Fibroblast of villous mesenchyme (primary cell): ENCODE measurements at regions not wholly inside any gene's neighbourhood (a gene's known extent, or its start where the extent isn't known, plus 50 kb on each side); places are given as distances from the start of the nearest gene placed in this dataset.
"Not testable (repeated sequence)": the region's sequence is repeated elsewhere in the genome, so short reads cannot be mapped to it uniquely, and the experiment has no call there.

Experiments
- DNase-seq: peaks from one replicate; pipeline ENCODE4 v3.0.0-alpha.2; 2010; ENCODE audit warnings: low read depth
- H3K4me3 ChIP-seq: 2 replicates; pipeline ENCODE4 v1.5.1; 2011; ENCODE audit warnings: low read depth, mild to moderate bottlenecking, low read length
- TF ChIP-seq, protein P1 (sequence below): IDR thresholded peaks from 2 replicates; pipeline ENCODE4 v1.5.1; 2012; ENCODE audit warnings: low read depth, mild to moderate bottlenecking, low read length; ENCODE audit not compliant: insufficient read depth

DNA sequence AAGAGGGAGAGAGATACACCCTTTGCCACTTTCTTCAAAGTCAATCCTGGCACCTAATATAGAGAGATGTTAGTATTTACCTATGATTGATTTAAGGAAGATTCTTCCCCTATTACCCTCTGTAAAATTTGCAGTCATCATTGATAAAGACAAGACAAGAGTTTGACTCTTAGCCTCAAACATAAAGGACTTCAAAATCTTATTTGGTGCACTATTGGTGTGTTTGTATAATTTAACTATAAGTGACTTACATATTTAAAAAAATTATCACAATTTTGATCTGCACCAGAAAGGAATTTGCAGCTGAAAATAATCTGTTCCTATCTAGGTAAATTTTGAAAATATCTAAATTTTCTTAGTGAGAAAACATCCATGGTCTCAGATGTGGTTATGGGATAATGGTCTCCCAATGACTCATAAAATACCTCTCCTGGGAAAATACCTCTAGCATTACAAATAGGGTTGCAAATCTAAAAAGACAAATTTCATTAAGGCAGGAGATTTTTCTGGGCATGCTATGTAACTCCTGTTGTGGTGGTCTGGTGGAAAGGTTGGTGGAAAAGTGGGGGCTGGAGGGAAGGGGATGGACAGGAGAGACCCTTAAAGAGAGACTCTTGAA is 173.6 kb upstream of the MED14 start:
- peak; percentile 62 for DNase-seq
- H3K4me3 ChIP-seq: no peak overlapping the region
- TF ChIP-seq, protein P1, sequence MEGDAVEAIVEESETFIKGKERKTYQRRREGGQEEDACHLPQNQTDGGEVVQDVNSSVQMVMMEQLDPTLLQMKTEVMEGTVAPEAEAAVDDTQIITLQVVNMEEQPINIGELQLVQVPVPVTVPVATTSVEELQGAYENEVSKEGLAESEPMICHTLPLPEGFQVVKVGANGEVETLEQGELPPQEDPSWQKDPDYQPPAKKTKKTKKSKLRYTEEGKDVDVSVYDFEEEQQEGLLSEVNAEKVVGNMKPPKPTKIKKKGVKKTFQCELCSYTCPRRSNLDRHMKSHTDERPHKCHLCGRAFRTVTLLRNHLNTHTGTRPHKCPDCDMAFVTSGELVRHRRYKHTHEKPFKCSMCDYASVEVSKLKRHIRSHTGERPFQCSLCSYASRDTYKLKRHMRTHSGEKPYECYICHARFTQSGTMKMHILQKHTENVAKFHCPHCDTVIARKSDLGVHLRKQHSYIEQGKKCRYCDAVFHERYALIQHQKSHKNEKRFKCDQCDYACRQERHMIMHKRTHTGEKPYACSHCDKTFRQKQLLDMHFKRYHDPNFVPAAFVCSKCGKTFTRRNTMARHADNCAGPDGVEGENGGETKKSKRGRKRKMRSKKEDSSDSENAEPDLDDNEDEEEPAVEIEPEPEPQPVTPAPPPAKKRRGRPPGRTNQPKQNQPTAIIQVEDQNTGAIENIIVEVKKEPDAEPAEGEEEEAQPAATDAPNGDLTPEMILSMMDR: no peak

DNA sequence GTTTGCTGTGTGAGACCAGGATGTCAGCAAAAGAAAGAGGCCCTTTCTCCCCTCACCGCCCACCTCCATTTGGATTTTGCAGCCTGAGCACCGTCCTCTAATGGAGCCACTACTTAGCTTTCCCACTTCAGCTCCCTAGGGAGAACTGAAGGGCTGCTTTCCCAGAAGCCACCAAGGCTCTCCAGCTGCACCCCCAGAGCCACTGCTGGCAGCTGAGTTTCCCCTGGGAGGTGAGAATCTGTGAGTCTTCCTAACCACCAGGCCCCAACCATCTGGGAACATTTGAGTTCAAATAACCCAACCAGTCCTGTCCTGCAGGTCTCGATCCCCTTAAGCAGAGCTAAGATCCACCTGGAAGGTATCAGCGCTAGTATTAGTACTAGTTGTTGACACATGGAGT is 173.1 kb upstream of the USP9X start:
- DNase-seq: no peak
- TF ChIP-seq, protein P1: no peak
- H3K4me3 ChIP-seq: no peak overlapping the region

- no peak overlapping the region for H3K4me3 ChIP-seq
- DNase-seq: no peak
- TF ChIP-seq, protein P1: no peak
Observed at GRCh38 chrX:40912576-40912975, 172.7 kb upstream of the USP9X start.

DNA sequence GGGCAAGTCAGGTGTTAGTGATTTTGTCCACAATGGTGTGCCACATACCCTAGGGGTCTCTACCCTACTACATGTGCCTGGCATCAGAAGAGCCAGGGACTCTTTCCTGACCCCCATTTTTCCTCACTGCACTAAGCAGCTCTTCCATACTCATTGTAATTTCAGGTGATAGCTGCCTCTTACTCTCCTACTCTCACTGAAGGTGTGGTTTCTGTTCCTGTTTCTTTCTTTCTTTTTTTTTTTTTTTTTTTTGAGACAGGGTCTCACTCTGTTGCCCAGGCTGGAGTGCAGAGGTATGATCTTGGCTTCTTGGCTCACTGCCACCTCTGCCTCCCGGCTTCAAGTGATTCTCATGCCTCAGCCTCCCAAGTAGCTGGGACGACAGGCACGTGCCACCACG is 164.9 kb upstream of the USP9X start:
- DNase-seq: no peak
- no peak overlapping the region for H3K4me3 ChIP-seq
- TF ChIP-seq, protein P1: no peak

- TF ChIP-seq, protein P1: peak; percentile 45
- H3K4me3 ChIP-seq: no peak overlapping the region
- DNase-seq: peak; percentile 91
Observed at GRCh38 chrX:40922307-40922706, 162.9 kb upstream of the USP9X start.

DNA sequence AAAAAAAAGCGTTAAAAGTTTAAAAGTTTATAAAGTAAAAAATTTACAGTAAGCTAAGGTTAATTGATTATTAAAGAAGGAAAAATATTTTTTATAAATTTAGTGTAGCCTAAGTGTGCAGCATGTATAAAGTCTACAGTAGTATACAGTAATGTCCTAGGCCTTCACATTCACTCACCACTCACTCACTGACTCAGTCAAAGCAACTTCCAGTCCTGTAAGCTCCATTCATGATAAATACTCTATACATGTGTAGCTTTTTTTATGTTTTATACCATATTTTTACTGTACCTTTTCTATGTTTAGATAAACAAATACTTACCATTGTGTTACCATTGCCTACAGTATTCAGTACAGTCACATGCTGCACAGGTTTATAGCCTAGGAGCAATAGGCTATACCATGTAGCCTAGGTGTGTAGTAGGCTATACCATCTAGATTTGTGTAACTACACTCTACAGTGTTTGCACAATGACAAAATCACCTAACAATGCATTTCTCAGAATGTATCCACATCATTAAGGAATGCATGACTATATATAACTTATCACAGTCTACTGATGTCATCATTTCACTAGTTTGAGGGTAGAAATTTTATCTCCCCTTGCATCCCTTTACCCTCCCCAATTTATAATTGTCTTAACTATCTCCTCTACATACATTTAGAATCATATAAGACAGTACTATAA is 158.4 kb upstream of the USP9X start:
- not testable (repeated sequence) for DNase-seq, H3K4me3 ChIP-seq

DNA sequence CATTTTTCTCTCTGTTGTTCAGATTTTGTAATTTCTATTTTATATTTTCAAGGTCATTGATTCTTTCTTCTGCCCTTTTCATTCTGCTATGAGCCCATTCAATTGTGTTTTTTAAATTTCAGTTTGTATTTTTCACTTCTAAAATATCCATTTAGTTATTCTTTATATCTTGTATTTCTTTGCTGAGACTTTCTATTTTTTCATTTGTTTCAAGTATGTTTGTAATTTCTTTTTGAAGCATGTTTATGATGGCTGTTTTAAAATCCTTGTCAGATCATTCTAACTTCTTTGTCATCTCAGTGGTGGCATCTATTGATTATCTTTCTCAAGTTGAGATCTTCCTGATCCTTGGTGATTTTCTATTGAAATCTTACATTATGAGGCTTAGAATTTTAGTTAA is 157.2 kb upstream of the USP9X start:
- TF ChIP-seq, protein P1: no peak
- no peak for DNase-seq
- no peak overlapping the region for H3K4me3 ChIP-seq
